ENCODE measurements at regions not wholly inside any gene's neighbourhood (a gene's known extent, or its start where the extent isn't known, plus 50 kb on each side); places are given as distances from the start of the nearest gene placed in this dataset.

GRCh38 chr7:81641873-81642272 lies 128.0 kb downstream of the HGF start:
- TF ChIP-seq EZH2 (IDR thresholded peaks at IDR 0.05; ENCODE audit: borderline replicate concordance, low read length) (no peak), CTCF (IDR thresholded peaks at IDR 0.05; ENCODE audit: low read length) (no peak)

Measured in OCI-LY1 (cell line).